Epithelial cell of proximal tubule (primary cell): ENCODE measurements at regions not wholly inside any gene's neighbourhood (a gene's known extent, or its start where the extent isn't known, plus 50 kb on each side); places are given as distances from the start of the nearest gene placed in this dataset.

ENCODE experiments used
- DNase-seq: peaks from one replicate; pipeline ENCODE4 v3.0.0-alpha.2; 2011; ENCODE audit warnings: low read depth
- H3K4me3 ChIP-seq: 2 replicates; pipeline ENCODE4 v1.5.1; 2011; ENCODE audit warnings: low read depth, mild to moderate bottlenecking, low read length
- CTCF ChIP-seq: conservative IDR thresholded peaks from 2 replicates; pipeline ENCODE4 v1.5.1; 2012; ENCODE audit warnings: low read depth, mild to moderate bottlenecking, low read length

- no peak for DNase-seq
- TF ChIP-seq CTCF = no peak
- no peak overlapping the region for H3K4me3 ChIP-seq
Observed at GRCh38 chr6:139508023-139508422, 133.6 kb upstream of the CITED2 start.

- DNase-seq = no peak
- TF ChIP-seq CTCF = no peak
- H3K4me3 ChIP-seq = no peak overlapping the region
Observed at GRCh38 chr6:139500977-139501376, 126.5 kb upstream of the CITED2 start.

GRCh38 chr6:139498715-139499114 is 124.3 kb upstream of the CITED2 start:
- no peak overlapping the region for H3K4me3 ChIP-seq
- no peak for DNase-seq
- TF ChIP-seq CTCF = no peak

- no peak overlapping the region for H3K4me3 ChIP-seq
- DNase-seq = no peak
- no peak for TF ChIP-seq CTCF
Observed at GRCh38 chr6:139497345-139497961, 123.0 kb upstream of the CITED2 start.

GRCh38 chr6:139496654-139497344 is 122.4 kb upstream of the CITED2 start:
- H3K4me3 ChIP-seq = no peak overlapping the region
- DNase-seq = no peak
- TF ChIP-seq CTCF = no peak

- TF ChIP-seq CTCF = no peak
- no peak for DNase-seq
- no peak overlapping the region for H3K4me3 ChIP-seq
Observed at GRCh38 chr6:139494376-139494990, 120.0 kb upstream of the CITED2 start.
